Gastrocnemius medialis (tissue), 4 donors: ENCODE measurements at regions not wholly inside any gene's neighbourhood (a gene's known extent, or its start where the extent isn't known, plus 50 kb on each side); places are given as distances from the start of the nearest gene placed in this dataset.

Experiments used
- POLR2A ChIP-seq, 2 donors: fragments of 450-650 bp; IDR thresholded peaks; one replicate each; pipeline ENCODE4 v1.6.1; 2017; ENCODE audit warnings: antibody characterized with exemption in 2 of 2, mild to moderate bottlenecking in 2 of 2, moderate library complexity in 2 of 2
- TF ChIP-seq, protein P1 (sequence below), 5 experiments: fragments of 450-650 bp in 3 of 5; fragments of 200-600 bp in 2 of 5; sonication (generic) in 2 of 5; IDR thresholded peaks in 4 of 5; conservative IDR thresholded peaks in 1 of 5; 1 replicate in 4 of 5; 2 replicates in 1 of 5; pipeline ENCODE4 v1.5.1; 2016 to 2019; ENCODE audit warnings: antibody characterized with exemption in 5 of 5, mild to moderate bottlenecking in 3 of 5, moderate library complexity in 3 of 5

DNA sequence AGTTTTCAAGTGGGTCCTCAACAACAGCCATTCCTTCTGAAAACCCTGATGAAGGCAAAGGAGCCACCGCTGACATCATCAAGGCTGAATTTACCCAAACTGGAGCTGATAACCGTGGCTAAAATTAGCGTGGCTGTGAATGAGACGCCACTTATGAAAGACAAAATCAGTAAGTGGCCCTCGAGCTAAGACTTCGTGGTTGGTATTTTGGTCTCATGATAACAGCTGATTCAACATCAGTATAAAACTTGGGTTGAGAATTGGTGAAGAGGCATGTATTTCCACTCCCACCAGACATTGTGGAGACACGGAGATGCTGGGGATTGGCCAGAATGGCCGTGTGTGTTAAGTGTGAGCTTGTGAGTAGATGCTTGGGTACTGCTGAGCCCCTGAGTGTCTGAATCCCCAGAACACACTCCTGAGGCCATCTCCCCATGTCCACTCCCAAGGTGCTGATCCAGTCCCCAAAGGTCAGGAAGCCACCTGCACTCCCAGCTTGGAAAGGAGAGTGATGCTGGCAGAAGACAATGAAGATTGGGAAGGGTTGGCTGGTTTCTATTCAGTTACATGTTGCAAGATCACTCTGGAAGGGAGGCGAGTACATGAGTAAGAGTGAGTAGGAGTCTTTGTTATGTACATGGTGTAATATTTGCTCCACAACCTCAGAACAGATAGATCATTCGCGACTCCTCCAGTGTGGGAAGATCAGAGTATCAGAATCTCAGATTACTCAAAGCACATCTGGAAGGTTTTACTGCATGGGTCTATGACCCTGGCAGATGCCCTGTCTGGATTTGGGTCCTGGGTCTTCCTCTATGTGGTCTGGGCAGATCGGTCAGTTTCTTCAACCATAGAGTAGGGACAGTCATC, 207.7 kb downstream of the HS3ST3A1 start:
- TF ChIP-seq, protein P1, sequence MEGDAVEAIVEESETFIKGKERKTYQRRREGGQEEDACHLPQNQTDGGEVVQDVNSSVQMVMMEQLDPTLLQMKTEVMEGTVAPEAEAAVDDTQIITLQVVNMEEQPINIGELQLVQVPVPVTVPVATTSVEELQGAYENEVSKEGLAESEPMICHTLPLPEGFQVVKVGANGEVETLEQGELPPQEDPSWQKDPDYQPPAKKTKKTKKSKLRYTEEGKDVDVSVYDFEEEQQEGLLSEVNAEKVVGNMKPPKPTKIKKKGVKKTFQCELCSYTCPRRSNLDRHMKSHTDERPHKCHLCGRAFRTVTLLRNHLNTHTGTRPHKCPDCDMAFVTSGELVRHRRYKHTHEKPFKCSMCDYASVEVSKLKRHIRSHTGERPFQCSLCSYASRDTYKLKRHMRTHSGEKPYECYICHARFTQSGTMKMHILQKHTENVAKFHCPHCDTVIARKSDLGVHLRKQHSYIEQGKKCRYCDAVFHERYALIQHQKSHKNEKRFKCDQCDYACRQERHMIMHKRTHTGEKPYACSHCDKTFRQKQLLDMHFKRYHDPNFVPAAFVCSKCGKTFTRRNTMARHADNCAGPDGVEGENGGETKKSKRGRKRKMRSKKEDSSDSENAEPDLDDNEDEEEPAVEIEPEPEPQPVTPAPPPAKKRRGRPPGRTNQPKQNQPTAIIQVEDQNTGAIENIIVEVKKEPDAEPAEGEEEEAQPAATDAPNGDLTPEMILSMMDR (IDR thresholded peaks at IDR 0.05 in 4 of 5, conservative IDR thresholded peaks at IDR 0.05 in 1 of 5) = no peak
- no peak for TF ChIP-seq POLR2A (IDR thresholded peaks at IDR 0.05)
